HCT116 (cell line): ENCODE measurements at regions not wholly inside any gene's neighbourhood (a gene's known extent, or its start where the extent isn't known, plus 50 kb on each side); places are given as distances from the start of the nearest gene placed in this dataset.

Source experiments
- ATAC-seq: fragments of 200-7000 bp; cut with Tn5 transposase; 2 replicates; pipeline ENCODE4 v1.9.1; 2020; ENCODE audit warnings: mild to moderate bottlenecking, moderate library complexity
- BruUV-seq: library from RNA; stranded (reverse); fragments of 400-500 nt; replicated peaks from 2 replicates; lab custom pipeline; 2021; lab: Mats Ljungman, UMichigan
- CTCF ChIA-PET: fragments of 300-600 bp; sonication (Branson Sonifier 250); formaldehyde crosslinking; loops from one replicate; lab custom pipeline; 2021; ENCODE audit warnings: antibody characterized with exemption; lab: Charles Lee
- POLR2A ChIA-PET: fragments of 300-600, 350-600 bp; sonication (Branson Sonifier 250); formaldehyde crosslinking; loops from one replicate; lab custom pipeline; 2021; ENCODE audit warnings: antibody characterized with exemption; lab: Charles Lee
- RAD21 ChIA-PET, 2 experiments: fragments of 300-600 bp; sonication (Branson Sonifier 250); formaldehyde crosslinking; loops; one replicate each; lab custom pipeline; 2023; ENCODE audit warnings: low total read pairs in 2 of 2; ENCODE audit not compliant: uncharacterized antibody in 2 of 2, unreplicated experiment in 2 of 2, low non-redundant PET in 1 of 2; lab: Charles Lee
- DNase-seq: peaks from one replicate; pipeline ENCODE4 v3.0.0-alpha.2; 2010; ENCODE audit warnings: low read depth, low spot score
- H2AFZ ChIP-seq: fragments of 200-600 bp; shearing (Covaris generic), sonication (generic); 2 replicates; pipeline ENCODE4 v1.6.1; 2017; ENCODE audit warnings: low read depth, mixed run types, mixed read lengths, antibody characterized with exemption, low read length; ENCODE audit not compliant: poor library complexity, severe bottlenecking
- H3K27ac ChIP-seq: 2 replicates; pipeline ENCODE4 v1.5.1; 2012; ENCODE audit warnings: low read depth, low read length
- H3K27me3 ChIP-seq: fragments of 200-600 bp; sonication (generic); 2 replicates; pipeline ENCODE4 v1.6.1; 2016; ENCODE audit warnings: mixed run types, low read length, mixed read lengths; ENCODE audit not compliant: insufficient read depth
- H3K36me3 ChIP-seq, 2 experiments: fragments of 200-500 bp in 1 of 2; fragments of 200-600 bp in 1 of 2; sonication (Bioruptor generic) in 1 of 2; sonication (generic) in 1 of 2; 2 replicates each; pipeline versions ENCODE4 v1.5.1 to v1.6.1; 2014 to 2016; ENCODE audit warnings: low read length in 2 of 2, inconsistent platforms in 1 of 2, mixed read lengths in 1 of 2, mixed run types in 1 of 2; ENCODE audit not compliant: insufficient read depth in 2 of 2, control insufficient read depth in 1 of 2
- H3K4me1 ChIP-seq, 2 experiments: fragments of 200-600 bp in 1 of 2; sonication (generic) in 1 of 2; 2 replicates each; pipeline versions ENCODE4 v1.5.1 to v1.6.1; 2012 to 2017; ENCODE audit warnings: low read length in 2 of 2, inconsistent platforms in 1 of 2, mild to moderate bottlenecking in 1 of 2, mixed read lengths in 1 of 2, mixed run types in 1 of 2, moderate library complexity in 1 of 2; ENCODE audit not compliant: insufficient read depth in 2 of 2, control insufficient read depth in 1 of 2
- H3K4me2 ChIP-seq: fragments of 200-600 bp; sonication (generic); 2 replicates; pipeline ENCODE4 v1.6.1; 2017; ENCODE audit warnings: mixed run types, low read length, mixed read lengths
- H3K4me3 ChIP-seq, 2 experiments: fragments of 200-600 bp in 1 of 2; sonication (generic) in 1 of 2; replicated peaks in 1 of 2; 2 replicates each; pipeline ENCODE4 v1.5.1; 2011 to 2016; ENCODE audit warnings: low read length in 2 of 2, control low read depth in 1 of 2, low read depth in 1 of 2, mild to moderate bottlenecking in 1 of 2, mixed read lengths in 1 of 2, mixed run types in 1 of 2
- H3K79me2 ChIP-seq: fragments of 200-600 bp; sonication (generic); 2 replicates; pipeline ENCODE4 v1.6.1; 2017; ENCODE audit warnings: mild to moderate bottlenecking, mixed run types, low read length, moderate library complexity, mixed read lengths; ENCODE audit not compliant: insufficient read depth
- H3K9ac ChIP-seq: fragments of 200-600 bp; sonication (generic); 2 replicates; pipeline ENCODE4 v1.6.1; 2016; ENCODE audit warnings: low read length, mixed read lengths
- H3K9me2 ChIP-seq: fragments of 200-600 bp; sonication (generic), shearing (Covaris generic); 2 replicates; pipeline ENCODE4 v1.6.1; 2017; ENCODE audit warnings: mixed run types, mild to moderate bottlenecking, moderate library complexity; ENCODE audit not compliant: insufficient read depth
- H3K9me3 ChIP-seq, 2 experiments: fragments of 200-500 bp in 1 of 2; fragments of 200-600 bp in 1 of 2; sonication (Bioruptor generic) in 1 of 2; sonication (generic) in 1 of 2; 2 replicates each; pipeline ENCODE4 v1.6.1; 2014 to 2017; ENCODE audit warnings: low read length in 2 of 2, mixed read lengths in 2 of 2, inconsistent platforms in 1 of 2, low read depth in 1 of 2, mild to moderate bottlenecking in 1 of 2, mixed run types in 1 of 2, moderate library complexity in 1 of 2; ENCODE audit not compliant: control insufficient read depth in 1 of 2, insufficient read depth in 1 of 2
- H4K20me1 ChIP-seq: fragments of 200-600 bp; sonication (generic), shearing (Covaris generic); 2 replicates; pipeline ENCODE4 v1.6.1; 2017; ENCODE audit warnings: mixed run types, mild to moderate bottlenecking, moderate library complexity; ENCODE audit not compliant: insufficient read depth
- CEBPB ChIP-seq: IDR thresholded peaks from 2 replicates; pipeline ENCODE4 v1.6.1; 2012; ENCODE audit warnings: low read depth
- EGR1 ChIP-seq: IDR thresholded peaks from 2 replicates; pipeline ENCODE4 v1.6.1; 2012; ENCODE audit warnings: low read depth
- ELF1 ChIP-seq: IDR thresholded peaks from 2 replicates; pipeline ENCODE4 v1.6.1; 2012; ENCODE audit warnings: low read depth, borderline replicate concordance
- EZH2 ChIP-seq: fragments of 200-600 bp; sonication (generic); IDR thresholded peaks from 2 replicates; pipeline ENCODE4 v1.6.1; 2017; ENCODE audit warnings: antibody characterized with exemption, mixed run types
- EZH2phosphoT487 ChIP-seq: fragments of 200-600 bp; IDR thresholded peaks from 2 replicates; pipeline ENCODE4 v1.6.1; 2018; ENCODE audit warnings: antibody characterized with exemption, borderline replicate concordance
- JUND ChIP-seq: IDR thresholded peaks from 2 replicates; pipeline ENCODE4 v1.6.1; 2012
- POLR2A ChIP-seq: IDR thresholded peaks from 2 replicates; pipeline ENCODE4 v1.7.0; 2011; ENCODE audit warnings: borderline replicate concordance; ENCODE audit not compliant: insufficient read depth, insufficient read length; ENCODE audit errors: extremely low read depth
- RAD21 ChIP-seq: IDR thresholded peaks from 2 replicates; pipeline ENCODE4 v1.6.1; 2012; ENCODE audit warnings: low read depth, mild to moderate bottlenecking
- SP1 ChIP-seq: IDR thresholded peaks from 2 replicates; pipeline ENCODE4 v1.6.1; 2012; ENCODE audit warnings: low read depth
- SRF ChIP-seq: IDR thresholded peaks from 2 replicates; pipeline ENCODE4 v1.6.1; 2012; ENCODE audit warnings: low read depth
- YY1 ChIP-seq: IDR thresholded peaks from 2 replicates; pipeline ENCODE4 v1.6.1; 2011; ENCODE audit warnings: low read length, low read depth, moderate library complexity, mild to moderate bottlenecking; ENCODE audit not compliant: insufficient replicate concordance; ENCODE audit errors: extremely low read depth
- ZNF274 ChIP-seq: fragments of 200-500 bp; sonication (Bioruptor generic); IDR thresholded peaks from 2 replicates; pipeline ENCODE4 v1.6.1; 2014; ENCODE audit warnings: mild to moderate bottlenecking, low read depth, low read length, inconsistent platforms
- intact Hi-C: fragments of 100-400 bp; cut with micrococcal nuclease; formaldehyde crosslinking; loops from 2 replicates; pipeline ENCODE4 v1.10.0; 2022
- TF ChIP-seq, protein P1 (sequence below): IDR thresholded peaks from 2 replicates; pipeline ENCODE4 v1.6.1; 2012
- TF ChIP-seq, protein P2 (sequence below): IDR thresholded peaks from 2 replicates; pipeline ENCODE4 v1.6.1; 2012; ENCODE audit warnings: low read depth
- TF ChIP-seq, protein P3 (sequence below): IDR thresholded peaks from 2 replicates; pipeline ENCODE4 v1.6.1; 2011; ENCODE audit warnings: mild to moderate bottlenecking, low read length, moderate library complexity; ENCODE audit not compliant: insufficient replicate concordance; ENCODE audit errors: extremely low read depth
- TF ChIP-seq, protein P4 (sequence below), 3 experiments: fragments of 200-600 bp in 1 of 3; sonication (generic) in 1 of 3; IDR thresholded peaks in 2 of 3; conservative IDR thresholded peaks in 1 of 3; 2 replicates each; pipeline ENCODE4 v1.5.1; 2012 to 2017; ENCODE audit warnings: low read depth in 2 of 3, low read length in 2 of 3, antibody characterized with exemption in 1 of 3, borderline replicate concordance in 1 of 3, control low read depth in 1 of 3, mild to moderate bottlenecking in 1 of 3, mixed read lengths in 1 of 3, mixed run types in 1 of 3, moderate library complexity in 1 of 3; ENCODE audit not compliant: insufficient read depth in 1 of 3
- TF ChIP-seq, protein P5 (sequence below): IDR thresholded peaks from 2 replicates; pipeline ENCODE4 v1.6.1; 2012

DNA sequence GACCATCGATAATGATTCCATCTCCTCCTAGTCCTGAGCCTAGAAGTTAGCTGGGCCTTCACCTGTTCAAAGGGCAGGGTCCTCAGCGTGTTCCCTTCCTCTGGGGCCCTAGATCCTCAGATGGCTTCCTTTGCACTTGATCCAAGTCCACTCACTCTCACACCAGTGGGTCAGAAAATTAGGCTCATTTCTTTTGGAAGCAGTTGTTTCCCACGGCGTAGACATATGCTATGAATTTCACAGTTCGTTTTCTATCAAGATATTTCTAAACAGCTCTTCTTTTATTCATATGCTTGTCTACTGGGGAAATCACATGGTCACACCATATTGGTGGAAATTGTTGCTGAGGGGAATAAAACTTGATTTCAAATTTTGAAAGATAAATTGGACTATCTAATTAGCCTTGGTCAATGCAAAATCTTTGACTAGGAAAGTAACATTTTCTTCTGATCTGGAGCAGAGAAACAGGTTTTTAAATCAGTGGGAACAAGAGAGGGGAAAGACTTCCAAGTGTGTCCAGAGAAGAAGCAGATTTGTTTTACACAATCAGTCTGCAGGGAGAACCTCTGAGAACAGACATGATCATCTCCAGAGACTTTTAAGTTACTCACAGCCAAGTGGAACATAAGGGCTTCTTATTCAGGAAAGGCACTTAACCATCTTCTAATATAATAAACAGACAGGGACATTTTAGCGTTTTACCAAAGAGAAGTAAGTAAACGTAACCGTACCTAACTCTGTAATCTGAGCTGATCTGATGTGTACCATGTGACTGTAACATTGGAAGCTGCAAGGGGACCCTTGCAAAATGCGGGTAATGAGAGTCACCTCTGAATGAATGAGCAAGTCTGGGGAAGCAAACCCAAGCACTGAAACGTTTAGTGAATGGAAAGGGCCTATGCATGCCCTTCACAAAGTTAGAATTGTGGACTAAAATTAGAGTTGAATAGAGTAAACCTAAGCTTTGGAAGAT is 455.7 kb upstream of the FAT1 start:
- POLR2A ChIA-PET = no interaction called here
- no peaks in the 10 kb centered on the region for H3K79me2 ChIP-seq
- no peak for TF ChIP-seq JUND
- no peak for TF ChIP-seq YY1
- TF ChIP-seq SP1 = no peak
- TF ChIP-seq EGR1 = no peak
- TF ChIP-seq RAD21 = no peak
- TF ChIP-seq, protein P1, sequence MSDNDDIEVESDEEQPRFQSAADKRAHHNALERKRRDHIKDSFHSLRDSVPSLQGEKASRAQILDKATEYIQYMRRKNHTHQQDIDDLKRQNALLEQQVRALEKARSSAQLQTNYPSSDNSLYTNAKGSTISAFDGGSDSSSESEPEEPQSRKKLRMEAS = no peak
- no peak for TF ChIP-seq EZH2phosphoT487
- TF ChIP-seq, protein P2, sequence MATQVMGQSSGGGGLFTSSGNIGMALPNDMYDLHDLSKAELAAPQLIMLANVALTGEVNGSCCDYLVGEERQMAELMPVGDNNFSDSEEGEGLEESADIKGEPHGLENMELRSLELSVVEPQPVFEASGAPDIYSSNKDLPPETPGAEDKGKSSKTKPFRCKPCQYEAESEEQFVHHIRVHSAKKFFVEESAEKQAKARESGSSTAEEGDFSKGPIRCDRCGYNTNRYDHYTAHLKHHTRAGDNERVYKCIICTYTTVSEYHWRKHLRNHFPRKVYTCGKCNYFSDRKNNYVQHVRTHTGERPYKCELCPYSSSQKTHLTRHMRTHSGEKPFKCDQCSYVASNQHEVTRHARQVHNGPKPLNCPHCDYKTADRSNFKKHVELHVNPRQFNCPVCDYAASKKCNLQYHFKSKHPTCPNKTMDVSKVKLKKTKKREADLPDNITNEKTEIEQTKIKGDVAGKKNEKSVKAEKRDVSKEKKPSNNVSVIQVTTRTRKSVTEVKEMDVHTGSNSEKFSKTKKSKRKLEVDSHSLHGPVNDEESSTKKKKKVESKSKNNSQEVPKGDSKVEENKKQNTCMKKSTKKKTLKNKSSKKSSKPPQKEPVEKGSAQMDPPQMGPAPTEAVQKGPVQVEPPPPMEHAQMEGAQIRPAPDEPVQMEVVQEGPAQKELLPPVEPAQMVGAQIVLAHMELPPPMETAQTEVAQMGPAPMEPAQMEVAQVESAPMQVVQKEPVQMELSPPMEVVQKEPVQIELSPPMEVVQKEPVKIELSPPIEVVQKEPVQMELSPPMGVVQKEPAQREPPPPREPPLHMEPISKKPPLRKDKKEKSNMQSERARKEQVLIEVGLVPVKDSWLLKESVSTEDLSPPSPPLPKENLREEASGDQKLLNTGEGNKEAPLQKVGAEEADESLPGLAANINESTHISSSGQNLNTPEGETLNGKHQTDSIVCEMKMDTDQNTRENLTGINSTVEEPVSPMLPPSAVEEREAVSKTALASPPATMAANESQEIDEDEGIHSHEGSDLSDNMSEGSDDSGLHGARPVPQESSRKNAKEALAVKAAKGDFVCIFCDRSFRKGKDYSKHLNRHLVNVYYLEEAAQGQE = no peak
- no peak for TF ChIP-seq ELF1
- TF ChIP-seq, protein P3, sequence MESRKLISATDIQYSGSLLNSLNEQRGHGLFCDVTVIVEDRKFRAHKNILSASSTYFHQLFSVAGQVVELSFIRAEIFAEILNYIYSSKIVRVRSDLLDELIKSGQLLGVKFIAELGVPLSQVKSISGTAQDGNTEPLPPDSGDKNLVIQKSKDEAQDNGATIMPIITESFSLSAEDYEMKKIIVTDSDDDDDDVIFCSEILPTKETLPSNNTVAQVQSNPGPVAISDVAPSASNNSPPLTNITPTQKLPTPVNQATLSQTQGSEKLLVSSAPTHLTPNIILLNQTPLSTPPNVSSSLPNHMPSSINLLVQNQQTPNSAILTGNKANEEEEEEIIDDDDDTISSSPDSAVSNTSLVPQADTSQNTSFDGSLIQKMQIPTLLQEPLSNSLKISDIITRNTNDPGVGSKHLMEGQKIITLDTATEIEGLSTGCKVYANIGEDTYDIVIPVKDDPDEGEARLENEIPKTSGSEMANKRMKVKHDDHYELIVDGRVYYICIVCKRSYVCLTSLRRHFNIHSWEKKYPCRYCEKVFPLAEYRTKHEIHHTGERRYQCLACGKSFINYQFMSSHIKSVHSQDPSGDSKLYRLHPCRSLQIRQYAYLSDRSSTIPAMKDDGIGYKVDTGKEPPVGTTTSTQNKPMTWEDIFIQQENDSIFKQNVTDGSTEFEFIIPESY = no peak
- TF ChIP-seq, protein P4, sequence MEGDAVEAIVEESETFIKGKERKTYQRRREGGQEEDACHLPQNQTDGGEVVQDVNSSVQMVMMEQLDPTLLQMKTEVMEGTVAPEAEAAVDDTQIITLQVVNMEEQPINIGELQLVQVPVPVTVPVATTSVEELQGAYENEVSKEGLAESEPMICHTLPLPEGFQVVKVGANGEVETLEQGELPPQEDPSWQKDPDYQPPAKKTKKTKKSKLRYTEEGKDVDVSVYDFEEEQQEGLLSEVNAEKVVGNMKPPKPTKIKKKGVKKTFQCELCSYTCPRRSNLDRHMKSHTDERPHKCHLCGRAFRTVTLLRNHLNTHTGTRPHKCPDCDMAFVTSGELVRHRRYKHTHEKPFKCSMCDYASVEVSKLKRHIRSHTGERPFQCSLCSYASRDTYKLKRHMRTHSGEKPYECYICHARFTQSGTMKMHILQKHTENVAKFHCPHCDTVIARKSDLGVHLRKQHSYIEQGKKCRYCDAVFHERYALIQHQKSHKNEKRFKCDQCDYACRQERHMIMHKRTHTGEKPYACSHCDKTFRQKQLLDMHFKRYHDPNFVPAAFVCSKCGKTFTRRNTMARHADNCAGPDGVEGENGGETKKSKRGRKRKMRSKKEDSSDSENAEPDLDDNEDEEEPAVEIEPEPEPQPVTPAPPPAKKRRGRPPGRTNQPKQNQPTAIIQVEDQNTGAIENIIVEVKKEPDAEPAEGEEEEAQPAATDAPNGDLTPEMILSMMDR (IDR thresholded peaks at IDR 0.05 in 2 of 3, conservative IDR thresholded peaks at IDR 0.05 in 1 of 3; ENCODE audit: borderline replicate concordance in 1 of 3, insufficient read depth in 1 of 3, low read depth in 2 of 3, low read length in 2 of 3) = no peak
- TF ChIP-seq, protein P5, sequence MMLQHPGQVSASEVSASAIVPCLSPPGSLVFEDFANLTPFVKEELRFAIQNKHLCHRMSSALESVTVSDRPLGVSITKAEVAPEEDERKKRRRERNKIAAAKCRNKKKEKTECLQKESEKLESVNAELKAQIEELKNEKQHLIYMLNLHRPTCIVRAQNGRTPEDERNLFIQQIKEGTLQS = no peak
- no peak for TF ChIP-seq SRF
- TF ChIP-seq POLR2A = no peak
- TF ChIP-seq EZH2 = no peak
- TF ChIP-seq ZNF274 = no peak
- TF ChIP-seq CEBPB = no peak
- TF ChIP-seq, all 23 proteins: peak for 0
- no peak overlapping the region for H2AFZ ChIP-seq
- H3K9ac ChIP-seq = no peak overlapping the region
- no peaks in the 10 kb centered on the region for H3K27me3 ChIP-seq
- H4K20me1 ChIP-seq = no peaks in the 10 kb centered on the region
- H3K36me3 ChIP-seq = no peaks in the 10 kb centered on the region
- no peak for ATAC-seq
- RAD21 ChIA-PET = no interaction called here
- H3K4me1 ChIP-seq = no peaks in the 10 kb centered on the region
- intact Hi-C loops = no loop called here
- no peaks in the 10 kb centered on the region for H3K9me3 ChIP-seq
- no TSS peak for BruUV-seq
- no peak overlapping the region for H3K27ac ChIP-seq
- CTCF ChIA-PET = no interaction called here
- no peak overlapping the region for H3K4me2 ChIP-seq
- DNase-seq = no peak
- H3K4me3 ChIP-seq = no peak overlapping the region
- H3K9me2 ChIP-seq = no peaks in the 10 kb centered on the region
